ENCODE measurements at regions not wholly inside any gene's neighbourhood (a gene's known extent, or its start where the extent isn't known, plus 50 kb on each side); places are given as distances from the start of the nearest gene placed in this dataset.

DNA sequence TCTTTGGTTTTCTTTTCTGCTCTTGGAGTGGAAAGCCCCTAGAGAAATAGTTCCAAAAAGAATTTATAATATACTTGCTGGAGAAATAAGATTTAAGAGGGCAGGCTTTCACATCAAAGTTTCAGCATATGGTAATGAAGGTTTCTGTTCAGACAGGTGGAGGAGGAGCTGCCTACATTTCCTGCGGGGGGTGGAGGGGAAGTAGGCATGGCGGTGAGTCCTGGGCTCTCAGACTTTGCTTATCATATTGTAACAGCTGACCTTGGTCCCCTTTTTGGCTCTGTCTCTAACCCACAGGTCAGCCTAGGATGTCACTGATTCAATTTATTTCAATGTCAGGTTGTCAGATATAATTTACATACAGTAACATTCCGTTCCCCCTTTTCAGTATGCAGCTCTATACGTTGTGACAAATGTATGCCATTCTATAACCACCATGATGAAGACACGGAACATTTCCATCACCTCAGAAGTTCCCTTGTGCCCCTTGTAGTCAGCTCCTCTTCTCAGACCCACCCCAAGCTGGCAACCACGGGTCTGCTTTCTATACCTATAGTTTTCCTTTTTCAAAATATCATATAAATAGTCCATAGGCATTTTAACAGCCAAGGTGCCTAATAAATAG lies 77.6 kb upstream of the GGTLC1 start:
- H3K4me1 ChIP-seq (ENCODE audit: control insufficient read depth, insufficient read depth, low read length): no peaks in the 10 kb centered on the region
- H3K27ac ChIP-seq (ENCODE audit: low read length): no peak overlapping the region
- no peaks in the 10 kb centered on the region for H3K36me3 ChIP-seq (ENCODE audit: control insufficient read depth in 2 of 2, insufficient read depth in 2 of 2, low read length in 2 of 2)
- H3K9ac ChIP-seq (ENCODE audit: low read length in 2 of 2): no peak overlapping the region
- no peaks in the 10 kb centered on the region for H3K27me3 ChIP-seq (ENCODE audit: control insufficient read depth in 1 of 2, insufficient read depth in 2 of 2, low read length in 2 of 2)
- no peaks in the 10 kb centered on the region for H3K9me3 ChIP-seq (ENCODE audit: control insufficient read depth in 2 of 2, low read length in 2 of 2)
- no peak overlapping the region for H3K4me3 ChIP-seq (ENCODE audit: low read length in 2 of 2)

DNA sequence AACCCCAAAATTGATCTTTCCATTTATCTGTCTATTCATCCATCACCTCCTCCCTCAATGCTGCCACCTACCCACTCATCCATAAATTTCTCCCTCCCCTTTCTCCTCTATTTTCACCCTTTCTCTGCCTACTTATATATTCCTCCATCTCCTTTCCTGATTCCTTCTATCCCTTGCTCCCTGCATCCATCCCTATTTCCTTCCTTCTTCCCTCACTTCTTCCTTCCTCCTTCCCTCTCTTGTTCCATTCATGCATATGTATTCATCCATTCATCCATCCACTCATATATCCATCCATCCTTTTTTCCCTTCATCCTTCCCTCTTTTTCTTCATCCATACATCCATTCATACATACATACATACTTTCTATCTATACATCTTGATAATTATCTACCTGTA lies 76.3 kb upstream of the GGTLC1 start:
- Histone ChIP-seq H3K4me1 (ENCODE audit: control insufficient read depth, insufficient read depth, low read length) (no peaks in the 10 kb centered on the region), H3K9me3 (ENCODE audit: control insufficient read depth in 2 of 2, low read length in 2 of 2) (no peaks in the 10 kb centered on the region), H3K36me3 (ENCODE audit: control insufficient read depth in 2 of 2, insufficient read depth in 2 of 2, low read length in 2 of 2) (no peaks in the 10 kb centered on the region)

DNA sequence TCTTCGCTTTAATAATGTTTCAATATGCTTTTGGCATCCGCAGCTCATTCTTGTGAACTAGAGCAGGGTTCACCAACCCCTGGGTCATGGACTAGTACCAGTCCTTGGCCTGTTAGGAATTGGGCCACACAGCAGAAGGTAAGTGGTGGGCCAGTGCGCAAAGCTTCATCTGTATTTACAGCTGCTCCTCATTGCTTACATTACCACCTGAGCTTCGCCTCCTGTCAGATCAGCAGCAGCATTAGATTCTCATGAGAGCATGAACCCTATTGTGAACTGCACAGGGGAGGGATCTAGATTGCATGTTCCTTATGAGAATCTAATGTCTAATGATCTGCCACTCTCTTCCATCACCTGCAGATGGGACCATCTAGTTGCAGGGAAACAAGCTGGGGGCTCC lies 75.5 kb upstream of the GGTLC1 start:
- no peaks in the 10 kb centered on the region for H3K9me3 ChIP-seq (ENCODE audit: control insufficient read depth in 2 of 2, low read length in 2 of 2)
- H3K4me1 ChIP-seq (ENCODE audit: control insufficient read depth, insufficient read depth, low read length): no peaks in the 10 kb centered on the region
- H3K36me3 ChIP-seq (ENCODE audit: control insufficient read depth in 2 of 2, insufficient read depth in 2 of 2, low read length in 2 of 2): no peaks in the 10 kb centered on the region
- no peaks in the 10 kb centered on the region for H3K27me3 ChIP-seq (ENCODE audit: control insufficient read depth in 1 of 2, insufficient read depth in 2 of 2, low read length in 2 of 2)
- H3K27ac ChIP-seq (ENCODE audit: low read length): no peak overlapping the region
- H3K4me3 ChIP-seq (ENCODE audit: low read length in 2 of 2): no peak overlapping the region
- no peak overlapping the region for H3K9ac ChIP-seq (ENCODE audit: low read length in 2 of 2)

More for the DNA sequence above, 76.3 kb upstream of the GGTLC1 start:
- Histone ChIP-seq H3K9ac (ENCODE audit: low read length in 2 of 2) (no peak overlapping the region), H3K4me3 (ENCODE audit: low read length in 2 of 2) (no peak overlapping the region), H3K27me3 (ENCODE audit: control insufficient read depth in 1 of 2, insufficient read depth in 2 of 2, low read length in 2 of 2) (no peaks in the 10 kb centered on the region), H3K27ac (ENCODE audit: low read length) (no peak overlapping the region)

- no peaks in the 10 kb centered on the region for H3K4me1 ChIP-seq (ENCODE audit: control insufficient read depth, insufficient read depth, low read length)
- H3K4me3 ChIP-seq (ENCODE audit: low read length in 2 of 2): no peak overlapping the region
- H3K9ac ChIP-seq (ENCODE audit: low read length in 2 of 2): no peak overlapping the region
- H3K36me3 ChIP-seq (ENCODE audit: control insufficient read depth in 2 of 2, insufficient read depth in 2 of 2, low read length in 2 of 2): no peaks in the 10 kb centered on the region
- no peaks in the 10 kb centered on the region for H3K9me3 ChIP-seq (ENCODE audit: control insufficient read depth in 2 of 2, low read length in 2 of 2)
- H3K27ac ChIP-seq (ENCODE audit: low read length): no peak overlapping the region
- H3K27me3 ChIP-seq (ENCODE audit: control insufficient read depth in 1 of 2, insufficient read depth in 2 of 2, low read length in 2 of 2): no peaks in the 10 kb centered on the region
These were observed 74.5 kb upstream of the GGTLC1 start for GRCh38 chr20:24063100-24063499.

GRCh38 chr20:24060851-24061590 lies 72.4 kb upstream of the GGTLC1 start:
- no peaks in the 10 kb centered on the region for H3K36me3 ChIP-seq (ENCODE audit: control insufficient read depth in 2 of 2, insufficient read depth in 2 of 2, low read length in 2 of 2)
- H3K9ac ChIP-seq (ENCODE audit: low read length in 2 of 2): no peak overlapping the region
- H3K4me1 ChIP-seq (ENCODE audit: control insufficient read depth, insufficient read depth, low read length): no peaks in the 10 kb centered on the region
- no peaks in the 10 kb centered on the region for H3K9me3 ChIP-seq (ENCODE audit: control insufficient read depth in 2 of 2, low read length in 2 of 2)
- H3K27me3 ChIP-seq (ENCODE audit: control insufficient read depth in 1 of 2, insufficient read depth in 2 of 2, low read length in 2 of 2): no peaks in the 10 kb centered on the region
- no peak overlapping the region for H3K27ac ChIP-seq (ENCODE audit: low read length)
- H3K4me3 ChIP-seq (ENCODE audit: low read length in 2 of 2): no peak overlapping the region

DNA sequence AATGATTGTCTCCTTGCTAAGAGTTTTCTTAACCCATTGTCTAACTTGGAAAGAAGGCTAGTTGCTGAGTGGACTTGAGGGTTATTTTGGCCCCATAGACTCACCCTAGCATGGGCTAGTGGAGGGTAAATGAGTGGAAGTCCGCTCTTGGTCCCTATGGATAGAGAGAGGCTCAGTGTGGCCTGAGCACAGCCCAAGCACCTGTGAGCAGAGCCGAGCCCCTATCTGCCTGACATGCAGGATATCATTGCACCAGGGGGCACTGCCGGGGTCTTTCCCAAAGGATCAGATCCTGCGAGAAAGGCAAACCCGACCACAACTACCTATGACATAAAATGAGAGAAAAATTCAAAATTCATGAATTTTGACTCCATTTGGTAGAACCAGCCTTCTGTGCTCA lies 70.6 kb upstream of the GGTLC1 start:
- Histone ChIP-seq H3K36me3 (ENCODE audit: control insufficient read depth in 2 of 2, insufficient read depth in 2 of 2, low read length in 2 of 2) (no peaks in the 10 kb centered on the region), H3K9me3 (ENCODE audit: control insufficient read depth in 2 of 2, low read length in 2 of 2) (no peaks in the 10 kb centered on the region), H3K4me3 (ENCODE audit: low read length in 2 of 2) (no peak overlapping the region), H3K4me1 (ENCODE audit: control insufficient read depth, insufficient read depth, low read length) (no peaks in the 10 kb centered on the region), H3K9ac (ENCODE audit: low read length in 2 of 2) (no peak overlapping the region), H3K27ac (ENCODE audit: low read length) (no peak overlapping the region), H3K27me3 (ENCODE audit: control insufficient read depth in 1 of 2, insufficient read depth in 2 of 2, low read length in 2 of 2) (no peaks in the 10 kb centered on the region)

DNA sequence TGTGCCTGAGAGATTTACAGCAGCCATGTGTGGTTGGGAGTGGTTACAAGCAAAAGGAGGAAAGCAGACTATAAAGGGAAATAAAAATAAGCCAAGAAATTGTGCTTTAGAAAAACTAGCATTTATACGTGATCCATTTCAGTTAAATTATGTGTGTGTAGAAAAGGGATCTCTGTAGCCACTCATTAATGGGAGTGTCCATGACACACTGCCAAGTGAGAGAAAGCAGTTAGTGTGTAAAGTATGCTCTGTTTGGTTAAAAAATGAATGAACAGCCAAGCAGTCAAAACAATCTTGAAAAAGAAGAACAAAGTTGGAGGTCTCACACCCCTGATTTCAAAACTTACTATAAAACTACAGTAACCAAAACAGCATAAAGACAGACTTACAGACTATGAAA lies 67.9 kb upstream of the GGTLC1 start:
- no peak overlapping the region for H3K27ac ChIP-seq (ENCODE audit: low read length)

GRCh38 chr20:24052599-24053275 lies 64.2 kb upstream of the GGTLC1 start:
- H3K36me3 ChIP-seq (ENCODE audit: control insufficient read depth in 2 of 2, insufficient read depth in 2 of 2, low read length in 2 of 2): no peaks in the 10 kb centered on the region

More for the DNA sequence above, 67.9 kb upstream of the GGTLC1 start:
- H3K36me3 ChIP-seq (ENCODE audit: control insufficient read depth in 2 of 2, insufficient read depth in 2 of 2, low read length in 2 of 2): no peaks in the 10 kb centered on the region
- H3K27me3 ChIP-seq (ENCODE audit: control insufficient read depth in 1 of 2, insufficient read depth in 2 of 2, low read length in 2 of 2): no peaks in the 10 kb centered on the region
- no peaks in the 10 kb centered on the region for H3K9me3 ChIP-seq (ENCODE audit: control insufficient read depth in 2 of 2, low read length in 2 of 2)
- no peak overlapping the region for H3K9ac ChIP-seq (ENCODE audit: low read length in 2 of 2)
- H3K4me1 ChIP-seq (ENCODE audit: control insufficient read depth, insufficient read depth, low read length): no peaks in the 10 kb centered on the region
- no peak overlapping the region for H3K4me3 ChIP-seq (ENCODE audit: low read length in 2 of 2)

DNA sequence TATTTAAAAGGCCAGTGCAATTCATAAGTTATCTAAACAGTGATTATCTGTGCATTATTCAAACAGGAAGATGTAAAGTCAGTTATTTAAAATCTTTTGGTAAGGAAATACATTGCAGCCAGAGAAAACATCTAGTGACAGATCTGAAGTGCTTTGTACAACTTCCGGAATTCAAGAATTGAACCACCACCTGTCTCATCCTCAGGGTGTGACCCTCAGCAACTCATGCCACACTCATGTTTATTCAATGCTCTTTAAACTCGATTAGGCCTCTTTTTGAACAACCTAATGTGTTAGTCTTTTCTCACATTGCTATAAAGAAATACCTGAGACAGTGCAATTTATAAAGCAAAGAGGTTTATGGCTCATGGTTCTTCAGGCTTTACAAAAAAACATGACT lies 62.6 kb upstream of the GGTLC1 start:
- H3K36me3 ChIP-seq (ENCODE audit: control insufficient read depth in 2 of 2, insufficient read depth in 2 of 2, low read length in 2 of 2): no peaks in the 10 kb centered on the region
- H3K4me3 ChIP-seq (ENCODE audit: low read length in 2 of 2): no peak overlapping the region
- no peak overlapping the region for H3K27ac ChIP-seq (ENCODE audit: low read length)

More at GRCh38 chr20:24052599-24053275, 64.2 kb upstream of the GGTLC1 start:
- H3K27ac ChIP-seq (ENCODE audit: low read length): no peak overlapping the region
- H3K4me3 ChIP-seq (ENCODE audit: low read length in 2 of 2): no peak overlapping the region
- no peak overlapping the region for H3K9ac ChIP-seq (ENCODE audit: low read length in 2 of 2)
- H3K27me3 ChIP-seq (ENCODE audit: control insufficient read depth in 1 of 2, insufficient read depth in 2 of 2, low read length in 2 of 2): no peaks in the 10 kb centered on the region
- H3K4me1 ChIP-seq (ENCODE audit: control insufficient read depth, insufficient read depth, low read length): no peaks in the 10 kb centered on the region
- H3K9me3 ChIP-seq (ENCODE audit: control insufficient read depth in 2 of 2, low read length in 2 of 2): no peaks in the 10 kb centered on the region

DNA sequence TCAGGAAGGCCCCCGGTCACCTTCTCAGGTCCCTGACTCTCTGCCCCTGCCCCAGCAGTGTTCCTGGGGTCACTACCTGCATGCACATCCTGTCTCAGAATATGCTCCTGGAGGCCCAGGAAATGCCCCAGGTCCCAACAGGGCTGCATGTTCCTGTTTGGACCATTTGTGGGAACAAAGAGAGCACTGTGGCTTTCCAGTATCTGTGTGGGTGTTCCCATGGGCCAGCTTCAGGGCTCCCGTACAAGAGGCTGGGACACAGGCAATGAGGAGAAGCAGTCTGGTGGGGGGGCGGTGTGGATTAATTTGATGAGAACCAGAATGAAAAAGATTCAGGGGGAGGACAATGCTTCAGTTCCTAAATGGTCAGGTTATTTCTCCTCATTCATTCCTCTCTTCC lies 61.5 kb upstream of the GGTLC1 start:
- Histone ChIP-seq H3K36me3 (ENCODE audit: control insufficient read depth in 2 of 2, insufficient read depth in 2 of 2, low read length in 2 of 2) (no peaks in the 10 kb centered on the region), H3K9ac (ENCODE audit: low read length in 2 of 2) (no peak overlapping the region)

More for the DNA sequence above, 62.6 kb upstream of the GGTLC1 start:
- no peaks in the 10 kb centered on the region for H3K27me3 ChIP-seq (ENCODE audit: control insufficient read depth in 1 of 2, insufficient read depth in 2 of 2, low read length in 2 of 2)
- no peaks in the 10 kb centered on the region for H3K9me3 ChIP-seq (ENCODE audit: control insufficient read depth in 2 of 2, low read length in 2 of 2)
- H3K9ac ChIP-seq (ENCODE audit: low read length in 2 of 2): no peak overlapping the region
- H3K4me1 ChIP-seq (ENCODE audit: control insufficient read depth, insufficient read depth, low read length): no peaks in the 10 kb centered on the region

DNA sequence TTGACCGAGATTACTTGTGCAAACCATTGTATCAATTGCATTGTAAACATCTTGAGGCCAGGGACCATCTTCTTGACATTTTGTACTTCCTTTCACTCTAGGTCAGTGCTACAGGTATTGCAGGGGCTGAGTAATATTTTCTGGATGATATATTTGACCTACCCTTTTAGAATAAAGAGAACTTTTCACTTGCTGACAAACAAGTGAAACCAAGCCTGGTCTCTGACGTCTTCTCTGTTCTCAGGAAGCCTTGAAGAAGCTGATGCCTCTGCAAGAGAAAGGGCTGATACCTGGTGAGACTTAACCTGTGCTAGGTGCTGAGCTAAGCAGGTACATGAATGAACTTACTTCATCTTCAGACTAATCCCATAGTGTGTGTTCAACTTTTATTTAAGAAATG lies 60.5 kb upstream of the GGTLC1 start:
- Histone ChIP-seq H3K4me1 (ENCODE audit: control insufficient read depth, insufficient read depth, low read length) (no peaks in the 10 kb centered on the region), H3K9ac (ENCODE audit: low read length in 2 of 2) (no peak overlapping the region), H3K9me3 (ENCODE audit: control insufficient read depth in 2 of 2, low read length in 2 of 2) (no peaks in the 10 kb centered on the region), H3K27me3 (ENCODE audit: control insufficient read depth in 1 of 2, insufficient read depth in 2 of 2, low read length in 2 of 2) (no peaks in the 10 kb centered on the region), H3K4me3 (ENCODE audit: low read length in 2 of 2) (no peak overlapping the region), H3K36me3 (ENCODE audit: control insufficient read depth in 2 of 2, insufficient read depth in 2 of 2, low read length in 2 of 2) (no peaks in the 10 kb centered on the region), H3K27ac (ENCODE audit: low read length) (no peak overlapping the region)

More for the DNA sequence above, 61.5 kb upstream of the GGTLC1 start:
- Histone ChIP-seq H3K9me3 (ENCODE audit: control insufficient read depth in 2 of 2, low read length in 2 of 2) (no peaks in the 10 kb centered on the region), H3K27ac (ENCODE audit: low read length) (no peak overlapping the region), H3K27me3 (ENCODE audit: control insufficient read depth in 1 of 2, insufficient read depth in 2 of 2, low read length in 2 of 2) (no peaks in the 10 kb centered on the region), H3K4me1 (ENCODE audit: control insufficient read depth, insufficient read depth, low read length) (no peaks in the 10 kb centered on the region), H3K4me3 (ENCODE audit: low read length in 2 of 2) (no peak overlapping the region)
